ENCODE measurements at regions not wholly inside any gene's neighbourhood (a gene's known extent, or its start where the extent isn't known, plus 50 kb on each side); places are given as distances from the start of the nearest gene placed in this dataset.

DNA sequence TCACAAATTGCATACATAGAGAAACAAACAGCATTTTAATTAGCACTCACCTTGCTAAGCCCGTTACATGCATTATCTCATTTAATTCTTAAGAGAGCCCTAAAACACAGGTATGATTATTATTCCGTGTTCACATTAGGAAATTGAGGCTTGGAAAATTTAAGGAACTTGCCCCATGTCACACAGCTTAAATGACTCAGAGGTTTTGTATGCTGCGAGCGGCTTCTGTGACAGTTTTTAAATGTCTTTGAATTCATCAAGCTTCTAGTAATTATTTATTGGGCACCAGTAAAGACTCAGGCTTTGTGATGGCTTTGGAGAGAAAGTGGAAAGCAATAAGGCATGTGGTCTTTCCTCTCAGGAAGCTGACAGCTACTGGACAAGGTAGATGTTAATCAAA is 166.7 kb upstream of the THBS1 start:
- Mint-ChIP-seq H3K9me3 (peaks cover 0 to 9% (median 0%) of the 10 kb centered on the region in 7 donors), H3K36me3 (peaks cover 0 to 2% of the 10 kb centered on the region in 2 donors), H3K27ac (peak overlapping the region; percentile 87 to 95 (median 94)), H3K4me1 (peaks cover 62% of the 10 kb centered on the region), H3K27me3 (ENCODE audit: low read depth in 3 of 3) (peaks cover 0 to 2% (median 0%) of the 10 kb centered on the region in 3 donors), H3K4me3 (no peak overlapping the region)
- Histone ChIP-seq H3K36me3 (replicated peaks in 1 of 2; ENCODE audit: control insufficient read depth in 1 of 2, insufficient read depth in 2 of 2, low read length in 2 of 2) (no peaks in the 10 kb centered on the region), H3K4me3 (replicated peaks in 1 of 3; ENCODE audit: low read depth in 2 of 3, low read length in 3 of 3) (no peak overlapping the region), H3K79me2 (ENCODE audit: insufficient read depth, low read length) (no peaks in the 10 kb centered on the region), H3K9me3 (replicated peaks in 1 of 2; ENCODE audit: control insufficient read depth in 1 of 2, insufficient read depth in 1 of 2, low read length in 2 of 2) (no peaks in the 10 kb centered on the region), H3K27ac (ENCODE audit: low read depth in 1 of 2, low read length in 2 of 2) (peak overlapping the region in 1 of 2 donors; percentile 91), H3K4me2 (replicated peaks; ENCODE audit: extremely low read depth, low read length, poor library complexity, severe bottlenecking) (no peak overlapping the region), H3K27me3 (ENCODE audit: control insufficient read depth in 2 of 2, insufficient read depth in 2 of 2, low read length in 2 of 2) (no peaks in the 10 kb centered on the region), H3K4me1 (ENCODE audit: control insufficient read depth in 1 of 2, insufficient read depth in 2 of 2, low read length in 2 of 2) (peaks cover 54 to 58% of the 10 kb centered on the region in 2 donors), H4K20me1 (ENCODE audit: insufficient read depth, low read length) (no peaks in the 10 kb centered on the region), H2AFZ (ENCODE audit: insufficient read depth, low read depth, low read length, poor library complexity, severe bottlenecking) (no peak overlapping the region), H3K9ac (ENCODE audit: insufficient read depth, low read length, poor library complexity, severe bottlenecking) (peak overlapping the region; percentile 46)
- TF ChIP-seq, protein P1, sequence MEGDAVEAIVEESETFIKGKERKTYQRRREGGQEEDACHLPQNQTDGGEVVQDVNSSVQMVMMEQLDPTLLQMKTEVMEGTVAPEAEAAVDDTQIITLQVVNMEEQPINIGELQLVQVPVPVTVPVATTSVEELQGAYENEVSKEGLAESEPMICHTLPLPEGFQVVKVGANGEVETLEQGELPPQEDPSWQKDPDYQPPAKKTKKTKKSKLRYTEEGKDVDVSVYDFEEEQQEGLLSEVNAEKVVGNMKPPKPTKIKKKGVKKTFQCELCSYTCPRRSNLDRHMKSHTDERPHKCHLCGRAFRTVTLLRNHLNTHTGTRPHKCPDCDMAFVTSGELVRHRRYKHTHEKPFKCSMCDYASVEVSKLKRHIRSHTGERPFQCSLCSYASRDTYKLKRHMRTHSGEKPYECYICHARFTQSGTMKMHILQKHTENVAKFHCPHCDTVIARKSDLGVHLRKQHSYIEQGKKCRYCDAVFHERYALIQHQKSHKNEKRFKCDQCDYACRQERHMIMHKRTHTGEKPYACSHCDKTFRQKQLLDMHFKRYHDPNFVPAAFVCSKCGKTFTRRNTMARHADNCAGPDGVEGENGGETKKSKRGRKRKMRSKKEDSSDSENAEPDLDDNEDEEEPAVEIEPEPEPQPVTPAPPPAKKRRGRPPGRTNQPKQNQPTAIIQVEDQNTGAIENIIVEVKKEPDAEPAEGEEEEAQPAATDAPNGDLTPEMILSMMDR (IDR thresholded peaks at IDR 0.05), result no peak
- intact Hi-C loops (cut with micrococcal nuclease), result loop anchor here (5.0 to 10.0 kb wide), 4 partner anchors 37 to 87 kb away; no protein-coding TSS in a partner anchor
- 100% methylated on average over 1 of the region's 4 CpGs for WGBS (ENCODE audit: insufficient coverage)
- peak; percentile 63 to 85 (median 74) for DNase-seq

DNA sequence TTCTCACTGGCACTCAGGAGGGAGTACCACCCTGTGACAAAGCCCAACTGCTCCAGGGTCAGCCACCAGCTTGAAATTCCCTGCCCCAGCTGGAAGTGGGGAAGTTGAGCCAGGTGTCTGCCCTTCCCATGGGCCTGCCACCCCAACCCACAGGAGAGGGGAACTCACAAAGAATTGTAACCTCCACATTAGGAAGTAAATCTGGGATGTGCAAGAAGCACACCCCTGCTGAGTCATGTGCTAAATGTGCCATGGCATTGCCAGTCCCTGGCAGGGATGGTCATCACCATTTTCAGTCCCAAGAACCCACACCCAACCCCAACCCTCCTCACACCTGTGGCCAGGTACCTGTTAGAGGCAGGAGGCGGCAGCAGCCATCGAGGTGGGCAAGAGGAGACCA is 165.2 kb upstream of the THBS1 start:
- no CpG with 5 or more reads among the region's 2 CpGs for WGBS (ENCODE audit: insufficient coverage)
- Histone ChIP-seq H3K4me1 (ENCODE audit: control insufficient read depth in 1 of 2, insufficient read depth in 2 of 2, low read length in 2 of 2) (peaks cover 54 to 58% of the 10 kb centered on the region in 2 donors), H3K27ac (ENCODE audit: low read depth in 1 of 2, low read length in 2 of 2) (peak overlapping the region in 1 of 2 donors; percentile 91), H3K36me3 (replicated peaks in 1 of 2; ENCODE audit: control insufficient read depth in 1 of 2, insufficient read depth in 2 of 2, low read length in 2 of 2) (no peaks in the 10 kb centered on the region), H3K4me2 (replicated peaks; ENCODE audit: extremely low read depth, low read length, poor library complexity, severe bottlenecking) (no peak overlapping the region), H3K9me3 (replicated peaks in 1 of 2; ENCODE audit: control insufficient read depth in 1 of 2, insufficient read depth in 1 of 2, low read length in 2 of 2) (no peaks in the 10 kb centered on the region), H2AFZ (ENCODE audit: insufficient read depth, low read depth, low read length, poor library complexity, severe bottlenecking) (no peak overlapping the region), H3K9ac (ENCODE audit: insufficient read depth, low read length, poor library complexity, severe bottlenecking) (no peak overlapping the region), H4K20me1 (ENCODE audit: insufficient read depth, low read length) (no peaks in the 10 kb centered on the region), H3K79me2 (ENCODE audit: insufficient read depth, low read length) (no peaks in the 10 kb centered on the region), H3K27me3 (ENCODE audit: control insufficient read depth in 2 of 2, insufficient read depth in 2 of 2, low read length in 2 of 2) (no peaks in the 10 kb centered on the region), H3K4me3 (replicated peaks in 1 of 3; ENCODE audit: low read depth in 2 of 3, low read length in 3 of 3) (no peak overlapping the region)
- Mint-ChIP-seq H3K9me3 (peaks cover 0 to 9% (median 0%) of the 10 kb centered on the region in 7 donors), H3K27me3 (ENCODE audit: low read depth in 3 of 3) (peaks cover 0 to 2% (median 0%) of the 10 kb centered on the region in 3 donors), H3K4me1 (peaks cover 60% of the 10 kb centered on the region), H3K27ac (peak overlapping the region in 6 of 7 donors; percentile 13 to 91 (median 84)), H3K4me3 (no peak overlapping the region), H3K36me3 (peaks cover 0 to 2% of the 10 kb centered on the region in 2 donors)
- intact Hi-C loops (cut with micrococcal nuclease), result loop anchor here in 1 of 2 donors (10.0 kb wide), 1 partner anchor 49 kb away; no protein-coding TSS in a partner anchor
- DNase-seq, result peak in 2 of 3 donors; percentile 61 to 83
- TF ChIP-seq, protein P1 (IDR thresholded peaks at IDR 0.05), result no peak
